Smooth muscle cell (in vitro differentiated cells): ENCODE measurements at regions not wholly inside any gene's neighbourhood (a gene's known extent, or its start where the extent isn't known, plus 50 kb on each side); places are given as distances from the start of the nearest gene placed in this dataset.

Source experiments
- DNase-seq: peaks from one replicate; lab custom pipeline; 2025; ENCODE audit not compliant: unreplicated experiment; lab: John Stamatoyannopoulos, UW
- H2AFZ ChIP-seq: fragments of 200-600 bp; sonication (generic); 2 replicates; pipeline ENCODE4 v1.6.0; 2016; ENCODE audit warnings: antibody characterized with exemption, low read depth, mild to moderate bottlenecking
- H3F3A ChIP-seq: fragments of 200-600 bp; sonication (generic); 2 replicates; pipeline ENCODE4 v1.6.0; 2017; ENCODE audit warnings: antibody characterized with exemption, low read depth
- H3K27ac ChIP-seq: fragments of 200-600 bp; sonication (generic); 2 replicates; pipeline ENCODE4 v1.5.1; 2016; ENCODE audit warnings: low read depth, mild to moderate bottlenecking
- H3K27me3 ChIP-seq: fragments of 200-600 bp; sonication (generic); 2 replicates; pipeline ENCODE4 v1.6.1; 2016; ENCODE audit warnings: low read depth, mild to moderate bottlenecking
- H3K36me3 ChIP-seq: fragments of 200-600 bp; sonication (generic); 2 replicates; pipeline ENCODE4 v1.5.1; 2016; ENCODE audit warnings: low read depth
- H3K4me1 ChIP-seq: fragments of 200-600 bp; sonication (generic); 2 replicates; pipeline ENCODE4 v1.5.1; 2016; ENCODE audit warnings: low read depth
- H3K4me2 ChIP-seq: fragments of 200-600 bp; sonication (generic); 2 replicates; pipeline ENCODE4 v1.6.0; 2016; ENCODE audit warnings: mild to moderate bottlenecking
- H3K4me3 ChIP-seq: fragments of 200-600 bp; sonication (generic); 2 replicates; pipeline ENCODE4 v1.5.1; 2016; ENCODE audit warnings: mild to moderate bottlenecking
- H3K79me2 ChIP-seq: fragments of 200-600 bp; sonication (generic); 2 replicates; pipeline ENCODE4 v1.6.0; 2016; ENCODE audit warnings: low read depth, mild to moderate bottlenecking
- H3K9ac ChIP-seq: fragments of 200-600 bp; sonication (generic); 2 replicates; pipeline ENCODE4 v1.6.0; 2016; ENCODE audit warnings: low read depth
- H3K9me3 ChIP-seq: fragments of 200-600 bp; sonication (generic); replicated peaks from 2 replicates; pipeline ENCODE4 v1.5.1; 2016; ENCODE audit warnings: low read depth
- H4K20me1 ChIP-seq: fragments of 200-600 bp; sonication (generic); 2 replicates; pipeline ENCODE4 v1.6.0; 2016; ENCODE audit warnings: low read depth
- WGBS: methylation state at CpG from one replicate; pipeline ENCODE4 v1.1.7; 2016; ENCODE audit warnings: low lambda C conversion rate; 5-methylcytosine and 5-hydroxymethylcytosine counted together
- TF ChIP-seq, protein P1 (sequence below): fragments of 200-600 bp; sonication (generic); IDR thresholded peaks from 2 replicates; pipeline ENCODE4 v1.5.1; 2017; ENCODE audit warnings: borderline replicate concordance, mild to moderate bottlenecking, antibody characterized with exemption; ENCODE audit not compliant: insufficient read depth, poor library complexity, severe bottlenecking

DNA sequence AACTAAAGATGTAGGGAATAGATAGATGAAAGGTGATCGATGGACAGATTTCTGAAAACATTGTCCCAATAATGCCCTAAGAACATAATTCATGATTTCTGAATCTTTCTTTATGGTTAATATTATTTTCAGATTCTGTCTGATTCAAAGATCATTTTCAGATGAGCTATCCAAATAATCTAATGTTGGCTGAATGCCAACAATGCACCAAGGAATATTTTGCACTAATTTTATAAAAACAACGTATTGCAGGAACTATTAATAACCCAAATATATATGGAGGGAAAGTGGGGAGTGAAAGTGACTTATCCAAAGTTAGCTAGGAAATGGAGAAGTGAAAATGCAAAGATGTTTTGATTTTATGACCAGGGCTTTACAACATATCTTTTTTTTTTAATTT, 1675.5 kb downstream of the STIM2 start:
- H3F3A ChIP-seq, result no peaks in the 10 kb centered on the region
- 96% methylated on average over 2 of the region's 2 CpGs for WGBS
- H3K9me3 ChIP-seq, result no peaks in the 10 kb centered on the region
- no peak overlapping the region for H3K9ac ChIP-seq
- no peak for DNase-seq
- no peaks in the 10 kb centered on the region for H3K27me3 ChIP-seq
- TF ChIP-seq, protein P1, sequence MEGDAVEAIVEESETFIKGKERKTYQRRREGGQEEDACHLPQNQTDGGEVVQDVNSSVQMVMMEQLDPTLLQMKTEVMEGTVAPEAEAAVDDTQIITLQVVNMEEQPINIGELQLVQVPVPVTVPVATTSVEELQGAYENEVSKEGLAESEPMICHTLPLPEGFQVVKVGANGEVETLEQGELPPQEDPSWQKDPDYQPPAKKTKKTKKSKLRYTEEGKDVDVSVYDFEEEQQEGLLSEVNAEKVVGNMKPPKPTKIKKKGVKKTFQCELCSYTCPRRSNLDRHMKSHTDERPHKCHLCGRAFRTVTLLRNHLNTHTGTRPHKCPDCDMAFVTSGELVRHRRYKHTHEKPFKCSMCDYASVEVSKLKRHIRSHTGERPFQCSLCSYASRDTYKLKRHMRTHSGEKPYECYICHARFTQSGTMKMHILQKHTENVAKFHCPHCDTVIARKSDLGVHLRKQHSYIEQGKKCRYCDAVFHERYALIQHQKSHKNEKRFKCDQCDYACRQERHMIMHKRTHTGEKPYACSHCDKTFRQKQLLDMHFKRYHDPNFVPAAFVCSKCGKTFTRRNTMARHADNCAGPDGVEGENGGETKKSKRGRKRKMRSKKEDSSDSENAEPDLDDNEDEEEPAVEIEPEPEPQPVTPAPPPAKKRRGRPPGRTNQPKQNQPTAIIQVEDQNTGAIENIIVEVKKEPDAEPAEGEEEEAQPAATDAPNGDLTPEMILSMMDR, result no peak
- H3K4me1 ChIP-seq, result no peaks in the 10 kb centered on the region
- H2AFZ ChIP-seq, result no peak overlapping the region
- H3K4me2 ChIP-seq, result no peak overlapping the region
- no peaks in the 10 kb centered on the region for H3K36me3 ChIP-seq
- no peaks in the 10 kb centered on the region for H4K20me1 ChIP-seq
- H3K4me3 ChIP-seq, result no peak overlapping the region
- no peaks in the 10 kb centered on the region for H3K79me2 ChIP-seq
- H3K27ac ChIP-seq, result no peak overlapping the region

DNA sequence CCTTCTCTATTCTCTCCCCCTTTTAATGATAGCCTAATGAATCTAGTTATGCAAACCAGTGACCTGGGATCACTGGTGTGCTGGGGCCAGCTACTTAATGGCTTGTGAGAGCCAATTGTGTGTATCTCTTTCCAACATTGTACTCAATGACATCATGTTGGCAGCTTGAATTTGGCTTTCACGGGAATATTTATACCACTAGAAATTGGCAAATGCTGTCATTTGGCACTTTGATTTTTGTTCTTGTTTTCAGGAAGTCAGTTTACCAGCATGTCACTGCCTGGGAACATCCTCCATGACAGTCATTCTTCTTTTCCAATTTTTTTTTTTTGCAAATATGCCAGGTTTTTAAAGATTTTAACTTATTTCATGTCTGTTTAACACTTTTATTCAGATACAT, 1685.3 kb downstream of the STIM2 start:
- H3K79me2 ChIP-seq, result no peaks in the 10 kb centered on the region
- WGBS, result 96% methylated on average over 1 of the region's 1 CpG
- no peak overlapping the region for H3K9ac ChIP-seq
- no peak for DNase-seq
- H3K4me3 ChIP-seq, result no peak overlapping the region
- no peak overlapping the region for H3K4me2 ChIP-seq
- no peaks in the 10 kb centered on the region for H3K9me3 ChIP-seq
- H3K4me1 ChIP-seq, result no peaks in the 10 kb centered on the region
- H3K27me3 ChIP-seq, result no peaks in the 10 kb centered on the region
- H2AFZ ChIP-seq, result no peak overlapping the region
- H3F3A ChIP-seq, result no peaks in the 10 kb centered on the region
- no peaks in the 10 kb centered on the region for H3K36me3 ChIP-seq
- TF ChIP-seq, protein P1, result no peak
- H3K27ac ChIP-seq, result no peak overlapping the region
- H4K20me1 ChIP-seq, result no peaks in the 10 kb centered on the region

DNA sequence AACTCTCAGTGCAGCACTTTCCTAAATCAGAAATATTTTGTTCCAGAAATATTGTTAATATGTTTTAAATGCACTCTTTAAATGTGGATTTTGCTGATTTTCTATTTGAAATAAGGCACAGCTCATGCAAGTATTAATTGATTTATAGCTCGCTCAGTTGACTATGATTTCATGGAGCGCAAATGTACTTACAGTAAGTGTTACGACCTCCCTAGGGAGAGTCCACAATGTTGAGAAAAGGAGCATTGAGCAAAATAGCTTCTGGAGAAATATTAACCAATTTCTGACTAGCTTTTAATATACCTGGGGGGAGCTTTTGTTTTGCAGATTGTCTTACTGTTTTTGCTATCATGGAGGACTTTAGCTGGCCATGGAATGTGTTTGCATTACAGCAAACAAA, 1687.5 kb downstream of the STIM2 start:
- H3K4me3 ChIP-seq, result no peak overlapping the region
- no peak for DNase-seq
- no peaks in the 10 kb centered on the region for H3K9me3 ChIP-seq
- H3K79me2 ChIP-seq, result no peaks in the 10 kb centered on the region
- TF ChIP-seq, protein P1, result no peak
- H3K27me3 ChIP-seq, result no peaks in the 10 kb centered on the region
- no peak overlapping the region for H3K4me2 ChIP-seq
- no peak overlapping the region for H3K9ac ChIP-seq
- H3K4me1 ChIP-seq, result no peaks in the 10 kb centered on the region
- H3K27ac ChIP-seq, result no peak overlapping the region
- H3F3A ChIP-seq, result no peaks in the 10 kb centered on the region
- H4K20me1 ChIP-seq, result no peaks in the 10 kb centered on the region
- 92% methylated on average over 3 of the region's 3 CpGs for WGBS
- no peak overlapping the region for H2AFZ ChIP-seq
- no peaks in the 10 kb centered on the region for H3K36me3 ChIP-seq

DNA sequence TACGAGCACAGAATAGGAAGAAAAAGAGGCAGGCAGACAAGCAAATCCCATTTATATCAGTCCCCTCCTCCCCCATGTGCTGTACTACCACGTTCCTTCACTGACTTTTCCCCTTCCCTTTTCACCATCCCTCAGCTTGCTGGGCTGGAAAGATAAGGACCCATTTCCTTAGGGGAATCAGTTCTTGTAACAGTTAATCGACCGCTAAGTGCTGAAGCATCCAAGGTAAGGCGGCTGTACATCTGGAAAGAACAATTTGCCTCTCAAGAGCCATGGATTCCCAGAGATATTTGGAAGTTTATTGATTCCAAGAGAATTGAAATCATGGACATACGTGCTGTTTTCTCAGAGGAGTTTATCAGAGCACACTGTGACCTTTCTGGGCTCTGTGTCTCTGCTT, 1688.0 kb downstream of the STIM2 start:
- no peak overlapping the region for H3K27ac ChIP-seq
- H3K27me3 ChIP-seq, result no peaks in the 10 kb centered on the region
- H3K9ac ChIP-seq, result no peak overlapping the region
- H3K36me3 ChIP-seq, result no peaks in the 10 kb centered on the region
- no peaks in the 10 kb centered on the region for H3F3A ChIP-seq
- TF ChIP-seq, protein P1, result no peak
- WGBS, result 52% methylated on average over 6 of the region's 6 CpGs
- no peak overlapping the region for H3K4me3 ChIP-seq
- H3K9me3 ChIP-seq, result no peaks in the 10 kb centered on the region
- no peaks in the 10 kb centered on the region for H4K20me1 ChIP-seq
- peak overlapping the region; percentile 69 for H2AFZ ChIP-seq
- H3K79me2 ChIP-seq, result no peaks in the 10 kb centered on the region
- no peak for DNase-seq
- no peaks in the 10 kb centered on the region for H3K4me1 ChIP-seq
- H3K4me2 ChIP-seq, result peak overlapping the region; percentile 22
